ENCODE measurements at regions not wholly inside any gene's neighbourhood (a gene's known extent, or its start where the extent isn't known, plus 50 kb on each side); places are given as distances from the start of the nearest gene placed in this dataset.

DNA sequence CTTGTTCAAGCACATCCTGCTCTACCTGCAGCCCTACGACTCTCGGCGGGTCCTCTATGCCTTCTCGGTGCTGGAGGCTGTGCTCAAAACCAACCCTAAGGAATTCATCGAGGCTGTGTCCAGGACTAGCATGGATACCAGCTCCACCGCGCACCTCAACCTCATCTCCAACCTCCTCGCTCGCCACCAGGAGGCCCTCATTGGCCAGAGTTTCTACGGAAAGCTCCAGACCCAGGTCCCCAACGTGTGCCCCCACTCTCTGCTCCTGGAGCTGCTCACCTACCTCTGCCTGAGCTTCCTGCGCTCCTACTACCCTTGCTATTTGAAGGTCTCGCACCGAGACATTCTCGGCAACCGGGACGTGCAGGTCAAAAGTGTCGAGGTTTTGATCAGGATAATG, 74.3 kb upstream of the MORC3 start:
- no peaks in the 10 kb centered on the region for H3K79me2 ChIP-seq (replicated peaks; ENCODE audit: insufficient read depth, low read length)
- H3K9me3 ChIP-seq (ENCODE audit: low read length) = no peaks in the 10 kb centered on the region
- H3K4me3 ChIP-seq (ENCODE audit: low read length) = no peak overlapping the region
- H4K20me1 ChIP-seq (ENCODE audit: insufficient read depth) = no peaks in the 10 kb centered on the region
- no peaks in the 10 kb centered on the region for H3F3A ChIP-seq (ENCODE audit: insufficient read depth, low read length, poor library complexity, severe bottlenecking)
- H3K4me2 ChIP-seq (ENCODE audit: low read length) = no peak overlapping the region
- TF ChIP-seq, protein P1, sequence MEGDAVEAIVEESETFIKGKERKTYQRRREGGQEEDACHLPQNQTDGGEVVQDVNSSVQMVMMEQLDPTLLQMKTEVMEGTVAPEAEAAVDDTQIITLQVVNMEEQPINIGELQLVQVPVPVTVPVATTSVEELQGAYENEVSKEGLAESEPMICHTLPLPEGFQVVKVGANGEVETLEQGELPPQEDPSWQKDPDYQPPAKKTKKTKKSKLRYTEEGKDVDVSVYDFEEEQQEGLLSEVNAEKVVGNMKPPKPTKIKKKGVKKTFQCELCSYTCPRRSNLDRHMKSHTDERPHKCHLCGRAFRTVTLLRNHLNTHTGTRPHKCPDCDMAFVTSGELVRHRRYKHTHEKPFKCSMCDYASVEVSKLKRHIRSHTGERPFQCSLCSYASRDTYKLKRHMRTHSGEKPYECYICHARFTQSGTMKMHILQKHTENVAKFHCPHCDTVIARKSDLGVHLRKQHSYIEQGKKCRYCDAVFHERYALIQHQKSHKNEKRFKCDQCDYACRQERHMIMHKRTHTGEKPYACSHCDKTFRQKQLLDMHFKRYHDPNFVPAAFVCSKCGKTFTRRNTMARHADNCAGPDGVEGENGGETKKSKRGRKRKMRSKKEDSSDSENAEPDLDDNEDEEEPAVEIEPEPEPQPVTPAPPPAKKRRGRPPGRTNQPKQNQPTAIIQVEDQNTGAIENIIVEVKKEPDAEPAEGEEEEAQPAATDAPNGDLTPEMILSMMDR (IDR thresholded peaks at IDR 0.05; ENCODE audit: poor library complexity, severe bottlenecking) = no peak
- TF ChIP-seq EZH2 (IDR thresholded peaks at IDR 0.05; ENCODE audit: borderline replicate concordance, insufficient read depth, low read length, poor library complexity, severe bottlenecking) (no peak), TAF1 (IDR thresholded peaks at IDR 0.05; ENCODE audit: low read depth) (no peak), SMC3 (conservative IDR thresholded peaks at IDR 0.05; ENCODE audit: poor library complexity) (no peak), EP300 (conservative IDR thresholded peaks at IDR 0.05; ENCODE audit: poor library complexity, severe bottlenecking) (no peak), MXI1 (conservative IDR thresholded peaks at IDR 0.05; ENCODE audit: poor library complexity, severe bottlenecking) (no peak), POLR2AphosphoS5 (IDR thresholded peaks at IDR 0.05) (no peak), RAD21 (conservative IDR thresholded peaks at IDR 0.05) (no peak)
- TF ChIP-seq, protein P2, sequence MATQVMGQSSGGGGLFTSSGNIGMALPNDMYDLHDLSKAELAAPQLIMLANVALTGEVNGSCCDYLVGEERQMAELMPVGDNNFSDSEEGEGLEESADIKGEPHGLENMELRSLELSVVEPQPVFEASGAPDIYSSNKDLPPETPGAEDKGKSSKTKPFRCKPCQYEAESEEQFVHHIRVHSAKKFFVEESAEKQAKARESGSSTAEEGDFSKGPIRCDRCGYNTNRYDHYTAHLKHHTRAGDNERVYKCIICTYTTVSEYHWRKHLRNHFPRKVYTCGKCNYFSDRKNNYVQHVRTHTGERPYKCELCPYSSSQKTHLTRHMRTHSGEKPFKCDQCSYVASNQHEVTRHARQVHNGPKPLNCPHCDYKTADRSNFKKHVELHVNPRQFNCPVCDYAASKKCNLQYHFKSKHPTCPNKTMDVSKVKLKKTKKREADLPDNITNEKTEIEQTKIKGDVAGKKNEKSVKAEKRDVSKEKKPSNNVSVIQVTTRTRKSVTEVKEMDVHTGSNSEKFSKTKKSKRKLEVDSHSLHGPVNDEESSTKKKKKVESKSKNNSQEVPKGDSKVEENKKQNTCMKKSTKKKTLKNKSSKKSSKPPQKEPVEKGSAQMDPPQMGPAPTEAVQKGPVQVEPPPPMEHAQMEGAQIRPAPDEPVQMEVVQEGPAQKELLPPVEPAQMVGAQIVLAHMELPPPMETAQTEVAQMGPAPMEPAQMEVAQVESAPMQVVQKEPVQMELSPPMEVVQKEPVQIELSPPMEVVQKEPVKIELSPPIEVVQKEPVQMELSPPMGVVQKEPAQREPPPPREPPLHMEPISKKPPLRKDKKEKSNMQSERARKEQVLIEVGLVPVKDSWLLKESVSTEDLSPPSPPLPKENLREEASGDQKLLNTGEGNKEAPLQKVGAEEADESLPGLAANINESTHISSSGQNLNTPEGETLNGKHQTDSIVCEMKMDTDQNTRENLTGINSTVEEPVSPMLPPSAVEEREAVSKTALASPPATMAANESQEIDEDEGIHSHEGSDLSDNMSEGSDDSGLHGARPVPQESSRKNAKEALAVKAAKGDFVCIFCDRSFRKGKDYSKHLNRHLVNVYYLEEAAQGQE (IDR thresholded peaks at IDR 0.05; ENCODE audit: borderline replicate concordance) = no peak
- no peak overlapping the region for H2AFZ ChIP-seq (ENCODE audit: low read depth, low read length)
- H3K9ac ChIP-seq (ENCODE audit: low read length) = no peak overlapping the region
- H3K9me2 ChIP-seq (ENCODE audit: insufficient read depth, low read length) = no peaks in the 10 kb centered on the region
- no peak overlapping the region for H3K27ac ChIP-seq (ENCODE audit: low read length)
- H3K36me3 ChIP-seq (ENCODE audit: insufficient read depth, low read length) = peaks cover 11% of the 10 kb centered on the region
- H3K27me3 ChIP-seq (ENCODE audit: insufficient read depth, low read depth, low read length) = no peaks in the 10 kb centered on the region

DNA sequence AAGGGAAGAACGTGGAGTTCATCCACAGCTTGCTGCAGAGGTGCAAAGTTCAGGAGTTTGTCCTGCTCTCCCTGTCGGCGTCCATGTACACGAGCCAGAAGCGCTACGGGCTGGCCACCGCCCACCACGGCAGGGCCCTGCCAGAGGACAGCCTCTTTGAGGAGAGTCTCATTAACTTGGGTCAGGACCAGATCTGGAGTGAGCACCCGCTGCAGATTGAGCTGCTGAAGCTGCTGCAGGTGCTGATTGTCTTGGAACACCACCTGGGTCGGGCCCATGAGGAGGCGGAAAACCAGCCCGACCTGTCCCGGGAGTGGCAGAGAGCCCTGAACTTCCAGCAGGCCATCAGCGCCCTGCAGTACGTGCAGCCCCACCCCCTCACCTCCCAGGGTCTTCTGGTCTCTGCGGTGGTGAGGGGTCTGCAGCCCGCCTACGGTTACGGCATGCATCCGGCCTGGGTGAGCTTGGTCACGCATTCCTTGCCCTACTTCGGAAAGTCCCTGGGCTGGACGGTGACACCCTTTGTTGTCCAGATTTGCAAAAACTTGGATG, 73.8 kb upstream of the MORC3 start:
- Histone ChIP-seq H3K9me2 (ENCODE audit: insufficient read depth, low read length) (no peaks in the 10 kb centered on the region), H3K79me2 (replicated peaks; ENCODE audit: insufficient read depth, low read length) (no peaks in the 10 kb centered on the region), H3K9ac (ENCODE audit: low read length) (no peak overlapping the region), H3K27me3 (ENCODE audit: insufficient read depth, low read depth, low read length) (no peaks in the 10 kb centered on the region), H4K20me1 (ENCODE audit: insufficient read depth) (no peaks in the 10 kb centered on the region), H3K9me3 (ENCODE audit: low read length) (no peaks in the 10 kb centered on the region), H3K27ac (ENCODE audit: low read length) (no peak overlapping the region), H3K36me3 (ENCODE audit: insufficient read depth, low read length) (peaks cover 11% of the 10 kb centered on the region), H3F3A (ENCODE audit: insufficient read depth, low read length, poor library complexity, severe bottlenecking) (no peaks in the 10 kb centered on the region), H3K4me3 (ENCODE audit: low read length) (no peak overlapping the region), H3K4me2 (ENCODE audit: low read length) (no peak overlapping the region), H2AFZ (ENCODE audit: low read depth, low read length) (no peak overlapping the region)
- TF ChIP-seq MXI1 (conservative IDR thresholded peaks at IDR 0.05; ENCODE audit: poor library complexity, severe bottlenecking) (no peak), RAD21 (conservative IDR thresholded peaks at IDR 0.05) (no peak), SMC3 (conservative IDR thresholded peaks at IDR 0.05; ENCODE audit: poor library complexity) (no peak), EZH2 (IDR thresholded peaks at IDR 0.05; ENCODE audit: borderline replicate concordance, insufficient read depth, low read length, poor library complexity, severe bottlenecking) (no peak), POLR2AphosphoS5 (IDR thresholded peaks at IDR 0.05) (no peak), TAF1 (IDR thresholded peaks at IDR 0.05; ENCODE audit: low read depth) (no peak)
- TF ChIP-seq, protein P1 (IDR thresholded peaks at IDR 0.05; ENCODE audit: poor library complexity, severe bottlenecking) = no peak
- TF ChIP-seq, protein P2 (IDR thresholded peaks at IDR 0.05; ENCODE audit: borderline replicate concordance) = no peak

All from neural cell (in vitro differentiated cells).